ENCODE measurements at regions not wholly inside any gene's neighbourhood (a gene's known extent, or its start where the extent isn't known, plus 50 kb on each side); places are given as distances from the start of the nearest gene placed in this dataset.

DNA sequence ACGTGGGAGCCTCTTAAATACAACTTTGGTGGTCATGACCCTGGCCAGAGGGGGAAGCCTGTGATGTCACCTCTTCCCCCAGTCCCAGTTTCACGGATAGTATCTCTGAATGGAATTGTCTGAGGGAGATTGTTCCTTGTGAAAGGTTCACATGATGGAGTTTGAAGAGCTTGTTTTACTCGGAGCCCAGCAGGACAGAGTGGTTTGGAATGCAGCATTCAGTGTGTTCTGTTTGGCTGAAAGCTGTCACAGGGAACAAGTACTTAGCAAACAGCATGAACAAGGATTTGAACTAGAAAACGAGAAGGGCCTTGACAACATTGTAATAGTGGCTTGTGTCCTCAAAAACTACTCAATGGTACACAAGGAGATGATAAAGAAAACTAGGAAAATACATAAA lies 133.9 kb upstream of the CXorf66 start:
- TF ChIP-seq, protein P1, sequence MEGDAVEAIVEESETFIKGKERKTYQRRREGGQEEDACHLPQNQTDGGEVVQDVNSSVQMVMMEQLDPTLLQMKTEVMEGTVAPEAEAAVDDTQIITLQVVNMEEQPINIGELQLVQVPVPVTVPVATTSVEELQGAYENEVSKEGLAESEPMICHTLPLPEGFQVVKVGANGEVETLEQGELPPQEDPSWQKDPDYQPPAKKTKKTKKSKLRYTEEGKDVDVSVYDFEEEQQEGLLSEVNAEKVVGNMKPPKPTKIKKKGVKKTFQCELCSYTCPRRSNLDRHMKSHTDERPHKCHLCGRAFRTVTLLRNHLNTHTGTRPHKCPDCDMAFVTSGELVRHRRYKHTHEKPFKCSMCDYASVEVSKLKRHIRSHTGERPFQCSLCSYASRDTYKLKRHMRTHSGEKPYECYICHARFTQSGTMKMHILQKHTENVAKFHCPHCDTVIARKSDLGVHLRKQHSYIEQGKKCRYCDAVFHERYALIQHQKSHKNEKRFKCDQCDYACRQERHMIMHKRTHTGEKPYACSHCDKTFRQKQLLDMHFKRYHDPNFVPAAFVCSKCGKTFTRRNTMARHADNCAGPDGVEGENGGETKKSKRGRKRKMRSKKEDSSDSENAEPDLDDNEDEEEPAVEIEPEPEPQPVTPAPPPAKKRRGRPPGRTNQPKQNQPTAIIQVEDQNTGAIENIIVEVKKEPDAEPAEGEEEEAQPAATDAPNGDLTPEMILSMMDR (IDR thresholded peaks at IDR 0.05): no peak
- TF ChIP-seq POLR2AphosphoS5 (IDR thresholded peaks at IDR 0.05; ENCODE audit: low read depth, low read length): no peak
